HG02759 (cell line): ENCODE measurements at regions not wholly inside any gene's neighbourhood (a gene's known extent, or its start where the extent isn't known, plus 50 kb on each side); places are given as distances from the start of the nearest gene placed in this dataset.
"Not testable (repeated sequence)": the region's sequence is repeated elsewhere in the genome, so short reads cannot be mapped to it uniquely, and the experiment has no call there.

Source experiments
- ATAC-seq: cut with Tn5 transposase; IDR thresholded peaks from one replicate; pipeline ENCODE4 v1.9.1; 2021; ENCODE audit warnings: mild to moderate bottlenecking, moderate library complexity; ENCODE audit not compliant: unreplicated experiment

GRCh38 chrX:55813150-55813549 lies 95.6 kb downstream of the RRAGB start:
- no peak for ATAC-seq

- no peak for ATAC-seq
Observed at GRCh38 chrX:55815546-55815945, 98.0 kb downstream of the RRAGB start.

- ATAC-seq: no peak
Observed at GRCh38 chrX:55816023-55816422, 98.5 kb downstream of the RRAGB start.

GRCh38 chrX:55818673-55819375 lies 101.3 kb downstream of the RRAGB start:
- no peak for ATAC-seq

- no peak for ATAC-seq
Observed at GRCh38 chrX:55839485-55839884, 121.9 kb downstream of the RRAGB start.

GRCh38 chrX:55841962-55842752 lies 124.6 kb downstream of the RRAGB start:
- peak; percentile 47 for ATAC-seq

- not testable (repeated sequence) for ATAC-seq
Observed at GRCh38 chrX:55866779-55867178, 149.2 kb downstream of the RRAGB start.

- ATAC-seq: peak; percentile 84
Observed at GRCh38 chrX:55867181-55867651, 149.7 kb downstream of the RRAGB start.

- ATAC-seq: peak; percentile 78
Observed at GRCh38 chrX:55867708-55868107, 150.2 kb downstream of the RRAGB start.

- no peak for ATAC-seq
Observed at GRCh38 chrX:55874807-55875206, 157.3 kb downstream of the RRAGB start.

- not testable (repeated sequence) for ATAC-seq
Observed at GRCh38 chrX:55883541-55883940, 166.0 kb downstream of the RRAGB start.

- ATAC-seq: peak; percentile 83
Observed at GRCh38 chrX:55907968-55908607, 190.5 kb downstream of the RRAGB start.

GRCh38 chrX:55908661-55909212 lies 191.2 kb downstream of the RRAGB start:
- ATAC-seq: peak; percentile 59

- ATAC-seq: peak; percentile 89
Observed at GRCh38 chrX:55919367-55920221, 202.0 kb downstream of the RRAGB start.

GRCh38 chrX:55924574-55924973 lies 207.0 kb downstream of the RRAGB start:
- ATAC-seq: no peak

- ATAC-seq: not testable (repeated sequence)
Observed at GRCh38 chrX:55928529-55928928, 211.0 kb downstream of the RRAGB start.
